ENCODE measurements at regions not wholly inside any gene's neighbourhood (a gene's known extent, or its start where the extent isn't known, plus 50 kb on each side); places are given as distances from the start of the nearest gene placed in this dataset.
A peak's percentile ranks its signal among the peaks of the same experiment; 100 is the strongest.
"Not testable (repeated sequence)": the region's sequence is repeated elsewhere in the genome, so short reads cannot be mapped to it uniquely, and the experiment has no call there.

- DNase-seq (ENCODE audit: low read depth): no peak
- no peak overlapping the region for H3K4me3 ChIP-seq (ENCODE audit: low read depth, low read length)
These were observed 1490.0 kb upstream of the GBE1 start for GRCh38 chr3:83251490-83251889.

GRCh38 chr3:83250613-83251012 is 1489.2 kb upstream of the GBE1 start:
- H3K4me3 ChIP-seq (ENCODE audit: low read depth, low read length): no peak overlapping the region
- no peak for DNase-seq (ENCODE audit: low read depth)

- DNase-seq (ENCODE audit: low read depth): no peak
These were observed 1487.0 kb upstream of the GBE1 start for GRCh38 chr3:83248454-83248853.

GRCh38 chr3:83235180-83235814 is 1473.9 kb upstream of the GBE1 start:
- H3K4me3 ChIP-seq (ENCODE audit: low read depth, low read length): no peak overlapping the region
- DNase-seq (ENCODE audit: low read depth): no peak

More at GRCh38 chr3:83248454-83248853, 1487.0 kb upstream of the GBE1 start:
- no peak overlapping the region for H3K4me3 ChIP-seq (ENCODE audit: low read depth, low read length)

GRCh38 chr3:83233715-83234114 is 1472.3 kb upstream of the GBE1 start:
- H3K4me3 ChIP-seq (ENCODE audit: low read depth, low read length): no peak overlapping the region
- no peak for DNase-seq (ENCODE audit: low read depth)

GRCh38 chr3:83230841-83231240 is 1469.4 kb upstream of the GBE1 start:
- no peak for DNase-seq (ENCODE audit: low read depth)
- H3K4me3 ChIP-seq (ENCODE audit: low read depth, low read length): no peak overlapping the region

- DNase-seq (ENCODE audit: low read depth): no peak
- no peak overlapping the region for H3K4me3 ChIP-seq (ENCODE audit: low read depth, low read length)
These were observed 1468.9 kb upstream of the GBE1 start for GRCh38 chr3:83230376-83230775.

- no peak overlapping the region for H3K4me3 ChIP-seq (ENCODE audit: low read depth, low read length)
- DNase-seq (ENCODE audit: low read depth): no peak
These were observed 1465.3 kb upstream of the GBE1 start for GRCh38 chr3:83226751-83227150.

GRCh38 chr3:83224101-83224868 is 1462.8 kb upstream of the GBE1 start:
- H3K4me3 ChIP-seq (ENCODE audit: low read depth, low read length): no peak overlapping the region
- DNase-seq (ENCODE audit: low read depth): peak; percentile 2

GRCh38 chr3:83218383-83219200 is 1457.1 kb upstream of the GBE1 start:
- no peak for DNase-seq (ENCODE audit: low read depth)
- H3K4me3 ChIP-seq (ENCODE audit: low read depth, low read length): no peak overlapping the region

GRCh38 chr3:83217595-83218118 is 1456.2 kb upstream of the GBE1 start:
- not testable (repeated sequence) for DNase-seq (ENCODE audit: low read depth); H3K4me3 ChIP-seq (ENCODE audit: low read depth, low read length)

- DNase-seq (ENCODE audit: low read depth): no peak
- no peak overlapping the region for H3K4me3 ChIP-seq (ENCODE audit: low read depth, low read length)
These were observed 1455.6 kb upstream of the GBE1 start for GRCh38 chr3:83216919-83217594.

GRCh38 chr3:83195243-83195642 is 1433.8 kb upstream of the GBE1 start:
- H3K4me3 ChIP-seq (ENCODE audit: low read depth, low read length): no peak overlapping the region
- DNase-seq (ENCODE audit: low read depth): no peak

- H3K4me3 ChIP-seq (ENCODE audit: low read depth, low read length): no peak overlapping the region
- DNase-seq (ENCODE audit: low read depth): no peak
These were observed 1432.1 kb upstream of the GBE1 start for GRCh38 chr3:83193526-83193925.

- DNase-seq (ENCODE audit: low read depth): no peak
- no peak overlapping the region for H3K4me3 ChIP-seq (ENCODE audit: low read depth, low read length)
These were observed 1428.2 kb upstream of the GBE1 start for GRCh38 chr3:83189634-83190033.

GRCh38 chr3:83169473-83169872 is 1408.0 kb upstream of the GBE1 start:
- DNase-seq (ENCODE audit: low read depth): no peak
- no peak overlapping the region for H3K4me3 ChIP-seq (ENCODE audit: low read depth, low read length)

GRCh38 chr3:83150896-83151295 is 1389.5 kb upstream of the GBE1 start:
- no peak for DNase-seq (ENCODE audit: low read depth)
- no peak overlapping the region for H3K4me3 ChIP-seq (ENCODE audit: low read depth, low read length)

- H3K4me3 ChIP-seq (ENCODE audit: low read depth, low read length): no peak overlapping the region
- DNase-seq (ENCODE audit: low read depth): no peak
These were observed 1379.5 kb upstream of the GBE1 start for GRCh38 chr3:83140983-83141382.

GRCh38 chr3:83131236-83131635 is 1369.8 kb upstream of the GBE1 start:
- H3K4me3 ChIP-seq (ENCODE audit: low read depth, low read length): no peak overlapping the region
- no peak for DNase-seq (ENCODE audit: low read depth)

Data from skeletal muscle cell (primary cell).